HG02763 (cell line): ENCODE measurements at regions not wholly inside any gene's neighbourhood (a gene's known extent, or its start where the extent isn't known, plus 50 kb on each side); places are given as distances from the start of the nearest gene placed in this dataset.

Source experiments
- ATAC-seq: cut with Tn5 transposase; IDR thresholded peaks from one replicate; pipeline ENCODE4 v1.9.1; 2021; ENCODE audit warnings: mild to moderate bottlenecking, moderate library complexity; ENCODE audit not compliant: unreplicated experiment

DNA sequence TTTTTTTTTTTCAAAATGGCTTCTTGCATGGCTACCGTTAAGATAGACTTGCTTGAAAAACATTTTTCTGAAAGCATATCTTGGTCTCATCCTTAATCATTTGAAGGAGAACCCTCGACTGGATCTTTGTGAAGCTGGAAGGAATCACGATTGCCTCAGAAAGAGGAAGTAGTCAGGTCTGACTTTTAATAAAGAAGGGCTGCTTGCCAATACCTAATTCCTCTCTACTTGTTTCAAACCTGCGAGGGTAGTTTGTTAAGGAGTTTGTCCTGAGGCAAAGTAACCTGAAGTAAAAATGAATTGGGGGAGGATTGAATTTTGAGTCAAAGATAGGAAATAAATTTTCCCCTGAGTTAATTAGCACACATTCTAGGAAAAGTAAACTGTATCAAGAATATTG, 288.1 kb upstream of the MAP3K7 start:
- ATAC-seq: no peak

DNA sequence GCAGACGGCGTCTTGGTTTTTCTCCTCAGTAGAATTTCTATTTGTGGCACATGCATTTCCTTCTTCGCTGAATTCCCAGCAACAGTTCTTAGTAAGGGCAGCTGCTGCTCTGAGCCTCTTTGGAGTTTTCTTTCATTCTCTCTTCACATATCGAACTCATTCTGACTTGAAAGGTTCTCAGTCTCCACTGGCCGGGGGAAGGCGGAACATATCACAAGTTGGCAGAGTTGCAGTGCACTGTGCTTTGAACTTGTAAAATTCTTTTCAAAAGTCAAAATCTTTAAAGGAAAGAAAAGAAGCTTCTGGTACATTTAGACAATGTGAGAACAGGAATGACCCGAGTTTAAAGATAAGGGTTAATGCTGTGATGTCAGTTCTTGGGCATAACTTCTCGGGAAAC, 286.1 kb upstream of the MAP3K7 start:
- ATAC-seq: no peak

DNA sequence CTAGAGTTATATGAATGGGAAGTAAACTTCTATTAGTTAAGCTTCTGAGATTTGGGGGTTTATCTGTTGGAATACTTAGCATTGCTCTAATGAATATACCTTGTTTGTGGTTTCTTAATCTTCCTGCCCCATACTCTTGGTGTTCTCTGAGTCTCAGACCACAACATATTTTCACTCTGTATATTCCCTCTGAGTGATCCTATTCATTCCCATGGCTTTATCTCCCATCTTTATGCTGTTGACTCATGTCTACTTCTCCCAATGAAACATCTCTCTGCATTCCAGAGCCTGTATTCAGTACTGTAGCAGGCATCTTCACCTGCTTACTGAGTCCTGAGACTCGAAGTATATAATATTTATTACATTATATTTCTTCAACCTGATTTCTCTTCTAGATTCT, 283.7 kb upstream of the MAP3K7 start:
- ATAC-seq: no peak

DNA sequence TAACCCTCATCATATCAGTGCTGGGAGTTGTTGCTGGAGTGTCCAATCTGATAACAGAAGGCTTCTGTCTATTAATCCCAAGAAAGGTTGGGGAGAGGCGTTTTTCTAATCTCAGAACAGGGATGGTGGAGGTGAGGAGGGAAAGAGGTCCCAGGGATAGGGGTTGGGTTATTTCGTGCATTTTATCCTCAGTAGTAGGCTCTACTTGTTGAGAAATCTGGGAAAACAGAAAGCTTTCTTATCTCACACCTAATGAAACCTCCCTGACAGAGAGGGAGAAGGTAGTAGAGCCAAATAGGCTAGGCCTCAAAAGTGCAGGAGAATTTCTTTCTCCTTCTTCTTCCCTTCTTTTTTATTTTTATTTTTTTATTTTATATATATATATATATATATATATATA, 281.8 kb upstream of the MAP3K7 start:
- no peak for ATAC-seq

DNA sequence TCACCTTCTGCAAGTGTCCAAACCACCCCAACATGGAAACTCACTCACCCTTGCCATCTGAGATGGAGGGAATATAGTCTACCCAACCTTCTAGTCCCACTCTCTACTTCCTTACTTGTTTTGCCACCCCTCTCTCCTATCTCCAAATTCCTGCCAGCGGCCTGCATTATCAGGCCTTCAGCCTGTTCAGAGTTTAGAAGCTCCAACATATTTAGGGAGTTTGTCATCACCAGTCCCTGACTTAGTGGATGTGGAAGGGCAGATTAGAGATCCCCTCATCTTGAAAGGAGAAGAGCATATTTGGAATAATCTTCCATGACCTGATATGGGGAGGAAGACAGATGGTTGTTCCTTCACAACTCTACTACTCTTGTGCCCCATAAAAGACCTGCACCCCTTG, 281.4 kb upstream of the MAP3K7 start:
- no peak for ATAC-seq

DNA sequence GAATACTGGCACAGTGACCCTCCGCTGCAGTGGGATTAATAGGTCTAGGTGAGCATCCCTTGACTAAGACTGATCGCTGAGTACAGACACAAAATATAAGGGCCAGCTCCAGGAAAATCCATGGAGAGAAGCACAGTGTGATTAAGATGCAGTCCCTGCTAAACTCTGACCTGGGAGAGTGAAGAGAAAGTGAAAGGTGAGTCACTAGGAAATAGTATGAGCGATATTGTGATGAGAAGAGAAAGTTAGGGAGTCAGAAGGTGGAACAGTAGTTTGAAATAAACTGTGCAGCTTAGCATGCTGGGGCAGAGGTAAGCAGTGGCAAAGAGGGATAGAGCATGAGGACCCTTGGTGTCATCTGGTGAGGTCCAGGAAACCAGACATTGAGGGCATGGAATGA, 278.6 kb upstream of the MAP3K7 start:
- no peak for ATAC-seq

DNA sequence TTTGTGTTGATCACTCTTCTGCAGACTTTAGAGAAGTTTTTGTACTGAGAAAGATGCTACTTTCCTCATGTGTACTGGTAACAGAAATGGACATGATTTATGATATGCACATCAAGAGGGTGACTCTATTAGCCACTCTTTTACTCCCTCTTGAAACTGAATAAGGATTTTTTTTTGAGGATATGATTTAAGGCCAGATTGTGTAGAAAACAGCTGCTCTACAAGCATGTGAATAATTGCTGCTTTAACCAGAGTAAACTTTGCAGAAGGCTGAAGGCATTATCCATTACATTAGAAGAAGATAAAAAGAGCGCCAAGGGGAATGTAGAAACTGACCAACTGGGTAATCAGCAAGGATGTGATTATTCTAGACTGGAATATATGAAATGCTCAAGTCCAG, 276.2 kb upstream of the MAP3K7 start:
- no peak for ATAC-seq

DNA sequence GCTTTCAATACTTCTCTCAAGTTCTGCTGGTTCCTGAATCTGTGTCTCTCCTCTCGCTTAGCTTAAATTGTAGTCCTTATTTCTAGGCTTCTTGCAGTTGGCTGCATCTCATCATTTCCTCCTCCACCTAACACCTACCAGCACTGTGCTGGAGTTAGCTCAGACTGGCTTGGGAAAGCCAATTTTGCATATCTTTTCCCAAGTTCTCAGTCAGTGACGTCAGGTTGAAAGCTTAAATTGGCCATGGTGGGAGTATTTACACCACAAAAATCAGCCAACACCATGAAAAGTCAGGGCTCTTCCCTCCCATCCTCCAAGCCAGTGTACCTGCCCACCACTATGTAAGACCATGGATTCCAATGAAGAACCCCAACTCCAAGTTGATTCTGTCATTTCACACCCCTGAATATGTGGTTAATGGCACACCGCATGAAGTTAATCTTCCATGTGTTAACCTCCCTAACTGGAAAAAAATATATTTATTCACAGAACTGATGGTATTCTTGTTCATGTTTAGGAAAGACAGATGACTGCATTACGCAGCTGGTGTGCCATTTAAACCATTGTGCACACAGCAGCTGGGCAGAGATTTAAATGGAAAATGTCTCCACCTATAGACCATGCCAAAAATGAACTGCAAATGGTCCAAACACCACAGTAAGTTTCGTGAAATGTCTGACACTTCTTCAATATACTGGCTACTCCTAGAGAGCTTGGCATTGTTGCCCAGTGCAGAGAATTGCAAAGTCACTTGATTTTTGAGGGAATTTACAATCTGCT, 274.1 kb upstream of the MAP3K7 start:
- no peak for ATAC-seq

DNA sequence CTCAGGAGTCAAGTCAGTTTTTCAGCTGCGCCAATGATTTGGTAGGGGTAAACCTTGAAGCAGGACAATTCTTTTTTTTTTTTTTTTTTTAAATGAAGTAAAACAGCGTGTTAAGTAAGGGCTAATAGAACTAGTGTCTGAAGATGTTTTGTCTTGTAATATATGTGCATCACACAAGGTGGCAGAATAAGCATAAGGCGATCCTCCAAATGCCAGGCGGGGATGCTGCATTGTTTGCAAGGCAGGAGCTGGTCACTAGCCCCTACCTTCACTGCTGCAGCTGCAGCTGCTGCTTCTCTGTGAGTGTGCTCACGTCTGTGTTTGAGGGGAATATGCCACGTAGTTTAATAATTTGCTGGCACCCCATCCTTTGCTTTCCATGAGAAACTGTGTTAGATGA, 272.7 kb upstream of the MAP3K7 start:
- no peak for ATAC-seq

DNA sequence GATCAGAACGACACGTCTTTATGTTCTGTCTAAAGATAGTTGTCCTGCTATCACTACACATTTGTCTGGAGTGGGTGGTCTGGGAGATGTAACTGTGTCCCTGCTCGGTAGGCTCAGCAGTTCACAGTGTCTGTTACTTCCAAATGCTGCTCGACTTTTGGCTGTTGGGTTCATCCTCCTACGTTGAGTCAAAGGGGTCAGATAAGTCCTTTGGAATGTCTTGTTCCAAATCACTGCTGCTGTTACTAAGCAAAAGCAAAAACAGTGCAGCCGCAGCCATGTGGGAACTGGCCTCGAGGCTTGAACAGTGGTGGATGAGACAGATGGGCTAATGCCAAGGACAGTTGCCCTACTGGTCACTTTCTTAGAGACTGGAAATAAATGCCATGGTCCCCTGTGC, 272.2 kb upstream of the MAP3K7 start:
- ATAC-seq: no peak

DNA sequence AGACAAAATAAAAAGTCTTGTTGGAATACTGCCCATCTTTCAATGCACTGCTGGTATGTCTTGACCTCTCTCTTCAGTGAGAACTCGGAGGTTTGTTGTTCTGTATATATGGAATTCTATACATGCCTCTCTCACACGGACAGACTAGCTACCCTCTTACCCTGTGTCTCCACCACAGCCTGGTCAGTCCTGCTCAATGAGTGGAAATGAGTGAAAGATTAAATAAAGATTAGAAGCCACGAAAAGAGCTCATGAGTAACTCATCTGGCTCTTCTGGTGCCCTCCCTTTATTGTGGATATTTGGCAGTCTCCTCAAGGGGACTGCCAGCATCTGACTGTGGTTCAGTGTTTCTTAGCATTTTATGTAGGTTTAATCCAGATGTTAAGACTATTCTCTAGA, 262.8 kb upstream of the MAP3K7 start:
- ATAC-seq: no peak

DNA sequence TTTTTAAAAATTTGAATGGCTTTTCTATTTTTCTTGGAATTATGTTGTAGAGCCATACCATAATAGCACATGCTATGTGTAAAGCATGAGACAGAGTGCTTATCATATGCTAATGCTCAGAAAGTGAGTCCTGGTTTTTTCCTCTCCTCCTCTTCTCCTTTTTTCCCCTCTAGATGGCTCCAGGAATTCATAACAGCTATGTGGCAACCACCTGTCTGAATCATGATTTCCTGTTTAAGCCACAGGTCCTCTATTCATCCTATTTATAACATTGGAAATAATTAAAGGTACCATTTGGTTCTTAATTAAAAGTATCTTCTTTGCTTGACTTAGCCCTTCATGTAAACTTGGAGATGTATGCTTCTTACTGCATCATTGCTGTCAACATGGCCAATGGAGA, 260.0 kb upstream of the MAP3K7 start:
- ATAC-seq: no peak

DNA sequence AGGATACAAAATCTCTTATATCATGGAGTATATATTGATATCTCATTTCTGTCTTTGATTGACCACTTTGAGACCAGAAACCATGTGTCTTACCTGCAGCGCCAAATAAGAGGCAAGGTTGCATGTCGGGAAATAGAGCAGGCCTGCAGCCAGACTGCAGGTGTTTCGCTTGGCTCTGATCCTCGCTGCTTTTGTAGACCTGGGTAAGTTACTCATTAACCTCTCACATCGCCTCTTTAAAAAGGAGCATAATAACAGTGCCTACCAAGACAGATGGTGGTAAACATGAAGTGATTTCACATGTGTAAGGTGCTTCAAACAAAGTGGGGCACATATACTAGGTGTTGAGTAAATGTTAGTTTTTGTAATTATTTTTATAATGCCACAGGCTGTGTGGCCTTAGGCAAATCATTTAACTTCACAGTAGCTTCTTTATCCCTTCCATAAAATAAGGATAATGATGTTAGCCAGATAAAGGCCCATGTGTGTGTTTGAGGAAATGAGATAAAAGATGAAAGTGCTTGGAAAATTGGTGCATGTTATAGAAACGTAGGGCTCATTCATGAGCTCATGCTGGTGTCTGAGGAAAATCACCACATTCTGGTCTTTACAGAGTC, 248.8 kb upstream of the MAP3K7 start:
- no peak for ATAC-seq

DNA sequence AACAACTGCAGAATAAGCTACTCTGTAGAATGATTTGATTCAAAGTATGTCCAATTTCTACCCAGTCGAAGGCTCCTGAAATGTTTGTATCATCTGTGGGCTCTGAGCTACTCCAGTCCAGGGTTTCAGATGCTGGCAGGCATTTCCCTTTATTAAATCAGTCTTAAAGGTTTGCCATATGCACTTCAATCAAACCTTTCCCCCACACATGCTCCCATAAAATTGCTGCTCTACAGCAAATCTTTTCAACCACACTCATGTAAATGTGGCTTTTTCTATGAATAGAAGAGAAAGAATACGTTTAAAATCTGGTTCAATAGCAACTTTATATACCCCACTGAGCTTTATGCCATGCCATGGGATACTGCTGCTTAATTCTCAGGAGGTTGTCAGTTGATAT, 242.4 kb upstream of the MAP3K7 start:
- ATAC-seq: no peak

DNA sequence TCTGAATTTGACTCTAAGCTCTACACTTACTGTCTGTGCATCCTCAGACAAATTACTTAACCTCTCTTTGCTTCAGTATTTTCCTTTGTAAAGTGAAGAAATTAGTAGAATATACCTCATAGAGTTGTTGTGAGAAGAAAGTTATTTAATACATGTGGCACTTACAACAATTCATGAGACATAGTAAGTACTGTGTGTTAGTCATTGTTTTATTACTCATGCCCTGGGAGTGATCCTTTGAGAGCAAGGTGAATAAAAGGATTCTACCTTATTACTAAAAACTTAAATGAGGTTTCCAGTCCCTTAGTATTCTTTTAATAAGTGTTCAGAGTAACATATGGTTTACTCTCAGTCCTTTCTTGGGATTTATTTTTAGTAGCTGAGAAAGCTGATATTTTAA, 233.6 kb upstream of the MAP3K7 start:
- ATAC-seq: no peak

DNA sequence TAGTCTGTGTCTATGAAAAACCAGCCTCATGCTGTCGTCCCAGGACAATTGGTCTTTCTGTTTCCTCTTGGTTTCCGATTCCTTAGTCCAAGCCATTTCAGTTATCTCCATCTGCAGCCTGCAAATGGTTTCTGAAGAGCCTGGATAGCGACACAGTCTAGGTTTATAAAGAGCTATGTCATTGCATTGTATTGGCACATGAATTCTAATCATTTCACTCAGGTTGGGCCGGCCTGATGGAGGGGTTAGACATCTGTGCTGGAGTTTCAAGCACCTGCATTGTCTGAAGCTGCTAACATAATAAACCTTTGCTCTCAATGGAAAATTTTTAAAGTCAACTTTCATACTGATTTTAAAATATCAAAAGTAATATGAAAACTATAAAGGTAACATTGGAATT, 232.6 kb upstream of the MAP3K7 start:
- no peak for ATAC-seq

DNA sequence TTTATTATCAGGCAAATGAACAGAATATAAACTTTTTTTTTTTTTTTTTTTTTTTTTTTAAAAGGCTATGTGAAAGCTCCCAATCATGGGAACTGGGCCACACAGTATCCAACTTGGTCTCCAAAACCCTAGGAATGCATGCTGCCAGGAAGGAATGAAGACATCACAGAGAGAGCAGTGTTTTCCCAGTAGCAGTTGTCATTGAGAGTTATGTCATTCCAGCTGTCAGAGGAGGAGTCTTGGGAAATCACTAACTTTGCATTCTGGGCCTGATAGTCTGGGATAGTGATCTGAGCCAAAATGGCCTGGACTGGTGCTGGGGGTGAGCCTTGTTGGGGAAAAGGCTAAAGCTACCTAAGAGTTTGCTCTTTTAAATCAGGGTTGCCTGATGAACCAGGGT, 231.3 kb upstream of the MAP3K7 start:
- no peak for ATAC-seq

DNA sequence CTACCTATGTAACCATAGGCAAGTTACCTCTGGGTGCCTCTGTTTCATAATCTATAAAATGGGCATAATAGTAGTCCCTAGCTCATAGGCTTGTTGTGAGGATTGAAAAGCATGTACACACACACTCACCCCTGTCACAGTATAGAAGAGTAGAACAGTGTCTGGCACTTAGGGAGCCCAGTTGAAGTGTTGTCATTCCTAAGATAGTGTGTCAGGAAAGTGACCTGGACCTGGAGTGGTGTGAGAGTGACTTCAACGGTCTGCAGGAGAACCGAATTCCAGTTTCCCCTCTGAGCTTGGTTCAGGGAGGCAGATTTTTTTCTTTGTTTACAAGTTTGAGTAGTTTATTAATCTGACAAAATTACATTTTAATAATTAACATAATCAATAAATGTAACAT, 229.9 kb upstream of the MAP3K7 start:
- ATAC-seq: no peak

DNA sequence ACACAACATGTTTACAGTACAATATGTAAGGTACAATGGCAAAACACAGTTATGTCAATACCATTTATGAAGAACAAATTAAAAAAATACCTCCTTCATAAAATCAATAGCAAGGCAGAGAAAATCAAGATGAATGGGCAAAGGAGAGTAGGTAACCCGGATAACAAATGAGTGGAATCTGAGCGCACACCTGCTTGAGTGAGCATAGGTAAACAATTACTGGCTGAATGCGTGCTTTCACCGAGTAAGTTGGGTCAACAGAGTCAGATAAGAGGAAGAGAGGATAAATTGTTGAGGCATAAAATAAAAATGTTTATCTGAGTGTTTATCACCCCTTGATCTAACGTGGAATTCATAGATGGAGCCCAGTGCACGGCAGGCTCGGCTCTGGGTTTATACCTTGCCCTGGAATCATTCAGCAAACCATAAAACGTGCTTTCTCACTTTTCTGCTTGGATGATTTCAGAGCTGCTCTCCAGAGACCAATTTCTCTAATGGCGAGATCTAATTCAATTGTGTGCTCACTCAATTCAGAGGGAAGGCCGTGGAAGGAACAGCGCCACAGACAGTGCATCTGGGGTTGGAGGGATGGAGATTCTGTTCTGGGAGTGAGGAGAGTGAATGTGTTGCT, 224.8 kb upstream of the MAP3K7 start:
- ATAC-seq: no peak

DNA sequence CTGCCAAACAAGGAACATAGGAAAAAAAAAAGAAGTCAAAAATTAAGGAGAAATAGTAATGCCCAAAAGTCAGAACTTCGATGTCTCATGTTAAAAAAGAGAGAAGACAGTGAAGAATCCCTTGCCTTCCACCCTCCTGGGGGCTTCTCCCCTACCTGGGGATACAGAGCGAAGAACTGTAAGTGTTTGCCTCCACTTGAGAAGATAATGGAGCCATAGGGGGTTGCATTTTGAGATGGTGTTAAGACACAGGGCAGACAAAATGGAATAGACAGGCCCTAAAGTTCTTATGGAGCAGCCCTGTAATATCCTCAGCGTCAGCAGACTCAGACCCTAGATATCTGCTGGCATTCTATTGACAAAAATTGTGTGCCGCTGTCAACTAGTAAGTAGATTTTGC, 222.2 kb upstream of the MAP3K7 start:
- ATAC-seq: no peak

DNA sequence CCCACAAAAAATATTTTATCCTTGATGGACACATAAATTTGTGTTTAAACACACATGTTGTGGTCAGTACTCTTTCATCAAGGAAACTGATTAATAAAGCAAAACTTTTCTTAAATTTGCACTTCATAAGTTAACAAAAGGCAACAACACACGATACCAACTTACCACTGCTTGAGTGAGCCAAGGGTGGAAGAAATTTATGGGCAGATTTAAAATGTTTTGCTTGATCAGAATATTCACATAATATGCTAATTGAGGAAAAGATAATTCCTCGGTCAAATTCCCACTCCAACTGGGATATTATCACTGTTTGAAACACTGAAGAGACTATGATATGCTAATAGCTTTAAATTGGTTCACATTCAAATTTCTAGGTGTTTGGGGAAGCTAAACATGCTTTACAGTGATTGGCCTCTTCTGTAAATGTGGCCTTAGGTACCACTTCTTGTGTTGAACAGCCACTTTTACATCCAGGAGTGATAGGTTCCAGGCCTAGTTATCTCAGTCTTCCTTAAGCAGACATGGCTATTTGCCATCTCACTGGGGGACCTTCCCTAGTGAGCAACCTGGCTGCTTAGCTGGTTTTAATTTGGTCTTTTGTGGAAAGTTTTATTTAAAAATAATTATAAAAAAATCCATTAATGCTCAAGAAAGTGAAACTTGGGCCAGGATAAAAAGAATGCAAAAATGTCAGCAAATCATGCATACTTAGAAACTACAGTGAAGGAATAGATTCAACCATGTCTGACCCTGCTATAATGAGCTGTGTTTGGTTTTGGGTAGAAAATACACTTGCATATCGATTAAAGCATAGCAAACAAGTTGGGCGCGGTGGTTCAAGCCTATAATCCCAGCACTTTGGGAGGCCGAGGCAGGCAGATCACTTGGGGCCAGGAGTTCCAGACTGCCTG, 221.2 kb upstream of the MAP3K7 start:
- ATAC-seq: no peak
